ENCODE measurements at regions not wholly inside any gene's neighbourhood (a gene's known extent, or its start where the extent isn't known, plus 50 kb on each side); places are given as distances from the start of the nearest gene placed in this dataset.

DNA sequence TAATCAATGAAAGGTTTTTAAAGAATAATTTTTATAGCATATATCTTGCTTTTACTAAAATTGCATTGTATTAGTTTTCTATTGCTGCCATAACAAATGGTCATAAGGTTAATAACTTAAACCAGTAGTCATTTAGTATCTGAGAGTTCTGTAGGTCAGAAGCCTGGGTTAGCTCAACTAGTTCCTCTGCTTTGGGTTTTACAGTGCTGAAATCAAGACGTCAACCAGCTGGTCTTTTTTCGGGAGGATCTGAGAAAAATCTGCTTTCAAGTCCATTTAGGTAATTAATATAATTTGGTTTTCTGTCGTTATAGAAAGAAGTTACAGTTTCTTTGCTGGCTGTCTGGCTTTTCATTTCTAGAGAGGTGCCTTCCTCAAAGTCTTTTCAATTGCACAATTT, 577.7 kb downstream of the MRPL39 start:
- TF ChIP-seq, protein P1, sequence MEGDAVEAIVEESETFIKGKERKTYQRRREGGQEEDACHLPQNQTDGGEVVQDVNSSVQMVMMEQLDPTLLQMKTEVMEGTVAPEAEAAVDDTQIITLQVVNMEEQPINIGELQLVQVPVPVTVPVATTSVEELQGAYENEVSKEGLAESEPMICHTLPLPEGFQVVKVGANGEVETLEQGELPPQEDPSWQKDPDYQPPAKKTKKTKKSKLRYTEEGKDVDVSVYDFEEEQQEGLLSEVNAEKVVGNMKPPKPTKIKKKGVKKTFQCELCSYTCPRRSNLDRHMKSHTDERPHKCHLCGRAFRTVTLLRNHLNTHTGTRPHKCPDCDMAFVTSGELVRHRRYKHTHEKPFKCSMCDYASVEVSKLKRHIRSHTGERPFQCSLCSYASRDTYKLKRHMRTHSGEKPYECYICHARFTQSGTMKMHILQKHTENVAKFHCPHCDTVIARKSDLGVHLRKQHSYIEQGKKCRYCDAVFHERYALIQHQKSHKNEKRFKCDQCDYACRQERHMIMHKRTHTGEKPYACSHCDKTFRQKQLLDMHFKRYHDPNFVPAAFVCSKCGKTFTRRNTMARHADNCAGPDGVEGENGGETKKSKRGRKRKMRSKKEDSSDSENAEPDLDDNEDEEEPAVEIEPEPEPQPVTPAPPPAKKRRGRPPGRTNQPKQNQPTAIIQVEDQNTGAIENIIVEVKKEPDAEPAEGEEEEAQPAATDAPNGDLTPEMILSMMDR (IDR thresholded peaks at IDR 0.05) = no peak
- TF ChIP-seq POLR2A (IDR thresholded peaks at IDR 0.05) = no peak
